OCI-LY7 (cell line): ENCODE measurements at regions not wholly inside any gene's neighbourhood (a gene's known extent, or its start where the extent isn't known, plus 50 kb on each side); places are given as distances from the start of the nearest gene placed in this dataset.

Experiments
- EZH2phosphoT487 ChIP-seq: fragments of 200-600 bp; sonication (generic); IDR thresholded peaks from 2 replicates; pipeline ENCODE4 v1.6.1; 2018; ENCODE audit warnings: low read depth, borderline replicate concordance, mild to moderate bottlenecking, mixed run types, antibody characterized with exemption, low read length, moderate library complexity, mixed read lengths
- TF ChIP-seq, protein P1 (sequence below): fragments of 200-600 bp; sonication (generic); conservative IDR thresholded peaks from 2 replicates; pipeline ENCODE4 v1.5.1; 2014; ENCODE audit warnings: mild to moderate bottlenecking, antibody characterized with exemption, low read length, moderate library complexity, mixed read lengths

DNA sequence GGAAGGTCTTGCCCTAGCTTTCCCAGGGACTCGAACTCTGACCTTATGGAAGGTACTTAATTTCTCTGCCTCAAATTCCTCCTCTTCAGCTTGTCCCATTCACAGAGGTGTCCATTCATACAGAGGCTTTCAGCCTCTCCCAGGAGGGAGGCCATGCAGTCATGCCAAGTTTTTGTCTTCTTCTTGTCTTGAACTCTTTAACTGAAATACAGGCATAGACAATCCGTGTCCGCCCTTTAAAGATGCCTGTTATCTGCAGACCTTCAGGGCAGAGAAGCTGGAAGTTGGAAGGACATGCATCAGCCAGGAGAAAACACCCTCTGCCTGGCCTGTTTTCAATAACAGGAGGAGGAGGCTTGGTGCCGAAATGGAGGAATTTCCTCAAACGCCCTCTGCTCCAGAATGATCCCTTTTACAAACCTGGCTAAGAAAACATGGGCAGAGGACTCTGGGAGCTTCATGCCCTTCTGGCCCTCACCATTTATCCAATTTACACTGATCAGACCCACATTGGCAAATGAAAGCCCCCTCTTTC, 308.3 kb downstream of the MYCN start:
- TF ChIP-seq, protein P1, sequence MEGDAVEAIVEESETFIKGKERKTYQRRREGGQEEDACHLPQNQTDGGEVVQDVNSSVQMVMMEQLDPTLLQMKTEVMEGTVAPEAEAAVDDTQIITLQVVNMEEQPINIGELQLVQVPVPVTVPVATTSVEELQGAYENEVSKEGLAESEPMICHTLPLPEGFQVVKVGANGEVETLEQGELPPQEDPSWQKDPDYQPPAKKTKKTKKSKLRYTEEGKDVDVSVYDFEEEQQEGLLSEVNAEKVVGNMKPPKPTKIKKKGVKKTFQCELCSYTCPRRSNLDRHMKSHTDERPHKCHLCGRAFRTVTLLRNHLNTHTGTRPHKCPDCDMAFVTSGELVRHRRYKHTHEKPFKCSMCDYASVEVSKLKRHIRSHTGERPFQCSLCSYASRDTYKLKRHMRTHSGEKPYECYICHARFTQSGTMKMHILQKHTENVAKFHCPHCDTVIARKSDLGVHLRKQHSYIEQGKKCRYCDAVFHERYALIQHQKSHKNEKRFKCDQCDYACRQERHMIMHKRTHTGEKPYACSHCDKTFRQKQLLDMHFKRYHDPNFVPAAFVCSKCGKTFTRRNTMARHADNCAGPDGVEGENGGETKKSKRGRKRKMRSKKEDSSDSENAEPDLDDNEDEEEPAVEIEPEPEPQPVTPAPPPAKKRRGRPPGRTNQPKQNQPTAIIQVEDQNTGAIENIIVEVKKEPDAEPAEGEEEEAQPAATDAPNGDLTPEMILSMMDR: no peak
- TF ChIP-seq EZH2phosphoT487: no peak
